Cardiac fibroblast (primary cell): ENCODE measurements at regions not wholly inside any gene's neighbourhood (a gene's known extent, or its start where the extent isn't known, plus 50 kb on each side); places are given as distances from the start of the nearest gene placed in this dataset.

Experiments
- DNase-seq, 2 donors: peaks; one replicate each; pipeline versions ENCODE4 v3.0.0 to v3.0.0-alpha.2; 2010; ENCODE audit warnings: low read depth in 2 of 2
- H3K4me3 ChIP-seq, 2 donors: replicated peaks in 1 of 2; 1 replicate in 1 of 2; 2 replicates in 1 of 2; pipeline ENCODE4 v1.5.1; 2011; ENCODE audit warnings: low read depth in 2 of 2, low read length in 2 of 2, mild to moderate bottlenecking in 2 of 2, moderate library complexity in 1 of 2
- TF ChIP-seq, protein P1 (sequence below): IDR thresholded peaks from one replicate; pipeline ENCODE4 v1.5.1; 2011; ENCODE audit warnings: low read depth, mild to moderate bottlenecking, low read length, inconsistent platforms

DNA sequence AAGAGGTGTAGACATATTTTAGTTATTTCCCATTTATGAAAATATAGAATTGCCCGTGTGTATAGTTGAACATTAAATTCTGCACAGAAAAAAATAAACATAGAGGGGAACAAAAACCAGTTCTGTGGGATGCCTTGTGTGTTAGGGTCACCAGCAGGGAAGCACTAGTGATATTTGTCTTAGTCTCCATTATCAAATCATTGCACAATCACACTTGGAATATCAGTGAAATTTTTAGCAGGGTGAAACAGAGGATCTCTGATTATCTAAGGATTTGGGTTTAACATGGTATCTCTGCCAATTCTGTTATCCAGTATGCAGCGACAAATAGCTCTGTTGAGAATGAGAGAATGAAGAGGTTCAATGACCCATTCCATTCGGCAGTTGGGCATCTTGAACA lies 496.0 kb upstream of the POM121L12 start:
- no peak overlapping the region for H3K4me3 ChIP-seq
- DNase-seq, result no peak
- TF ChIP-seq, protein P1, sequence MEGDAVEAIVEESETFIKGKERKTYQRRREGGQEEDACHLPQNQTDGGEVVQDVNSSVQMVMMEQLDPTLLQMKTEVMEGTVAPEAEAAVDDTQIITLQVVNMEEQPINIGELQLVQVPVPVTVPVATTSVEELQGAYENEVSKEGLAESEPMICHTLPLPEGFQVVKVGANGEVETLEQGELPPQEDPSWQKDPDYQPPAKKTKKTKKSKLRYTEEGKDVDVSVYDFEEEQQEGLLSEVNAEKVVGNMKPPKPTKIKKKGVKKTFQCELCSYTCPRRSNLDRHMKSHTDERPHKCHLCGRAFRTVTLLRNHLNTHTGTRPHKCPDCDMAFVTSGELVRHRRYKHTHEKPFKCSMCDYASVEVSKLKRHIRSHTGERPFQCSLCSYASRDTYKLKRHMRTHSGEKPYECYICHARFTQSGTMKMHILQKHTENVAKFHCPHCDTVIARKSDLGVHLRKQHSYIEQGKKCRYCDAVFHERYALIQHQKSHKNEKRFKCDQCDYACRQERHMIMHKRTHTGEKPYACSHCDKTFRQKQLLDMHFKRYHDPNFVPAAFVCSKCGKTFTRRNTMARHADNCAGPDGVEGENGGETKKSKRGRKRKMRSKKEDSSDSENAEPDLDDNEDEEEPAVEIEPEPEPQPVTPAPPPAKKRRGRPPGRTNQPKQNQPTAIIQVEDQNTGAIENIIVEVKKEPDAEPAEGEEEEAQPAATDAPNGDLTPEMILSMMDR, result no peak

DNA sequence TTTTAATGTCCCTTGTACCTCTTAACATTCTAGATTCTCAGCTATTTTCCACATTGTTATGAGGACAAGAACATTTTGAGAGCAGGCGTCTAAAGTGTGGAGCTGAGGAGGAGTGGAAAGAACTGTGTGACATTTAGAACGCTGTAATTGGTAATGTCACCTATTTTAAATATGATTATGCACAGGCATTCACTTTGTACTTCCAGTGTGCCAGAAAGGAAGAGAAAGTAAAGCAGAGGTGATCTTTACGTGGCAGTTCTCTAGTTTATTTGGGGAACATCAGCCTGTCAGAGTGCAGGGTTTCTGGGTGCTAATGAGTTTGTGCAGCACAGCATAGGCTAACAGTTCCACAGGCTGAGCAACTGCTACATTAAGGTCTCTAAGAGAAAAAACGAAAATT lies 498.4 kb upstream of the POM121L12 start:
- H3K4me3 ChIP-seq, result no peak overlapping the region
- DNase-seq, result no peak
- TF ChIP-seq, protein P1, result no peak

DNA sequence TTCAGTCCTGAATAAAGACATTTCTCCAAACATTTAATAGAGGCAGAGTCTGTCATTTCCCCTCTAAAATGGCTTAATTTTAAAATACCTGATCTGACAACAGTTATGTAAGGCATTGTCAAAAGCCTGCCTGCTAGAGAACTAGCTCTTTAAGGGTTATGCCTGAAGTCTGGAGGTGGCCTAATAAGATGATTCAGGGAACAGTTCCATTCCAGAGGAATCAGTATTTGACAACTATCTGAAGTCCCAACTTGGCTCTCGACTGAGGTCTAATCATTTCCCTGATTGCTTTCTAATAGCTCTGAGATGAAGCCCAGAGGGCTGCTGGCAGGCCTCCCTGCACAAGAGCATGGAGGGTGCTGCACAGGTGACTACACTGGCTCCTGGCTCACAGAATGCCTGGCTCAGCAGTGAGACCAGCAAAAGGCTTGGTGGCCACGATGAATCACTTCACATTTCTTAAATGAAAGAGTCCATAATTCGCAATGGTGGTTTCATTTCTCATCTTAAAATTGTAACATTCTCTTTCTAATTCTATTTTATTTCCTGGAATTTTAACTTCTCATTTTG lies 509.6 kb upstream of the POM121L12 start:
- H3K4me3 ChIP-seq, result no peak overlapping the region
- TF ChIP-seq, protein P1, result no peak
- no peak for DNase-seq

DNA sequence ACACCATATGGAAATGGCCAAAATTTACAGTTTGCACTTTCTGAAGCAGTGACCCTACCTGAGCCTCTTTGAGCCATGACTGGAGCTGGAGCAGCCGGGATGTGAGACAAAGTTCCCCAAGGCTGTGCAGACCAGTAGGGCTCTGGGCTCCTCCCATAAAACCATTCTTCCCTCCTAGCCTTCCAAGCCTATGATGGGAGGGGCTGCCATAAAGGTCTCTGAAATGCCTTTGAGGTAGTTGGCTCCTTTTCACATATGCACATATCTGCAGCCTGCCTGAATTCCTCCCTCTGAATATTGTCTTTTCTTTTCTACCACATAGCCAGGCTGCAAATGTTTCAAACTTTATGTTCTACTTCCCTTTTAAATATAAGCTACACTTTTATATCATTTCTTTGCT lies 516.6 kb upstream of the POM121L12 start:
- no peak for DNase-seq
- TF ChIP-seq, protein P1, result no peak
- no peak overlapping the region for H3K4me3 ChIP-seq

DNA sequence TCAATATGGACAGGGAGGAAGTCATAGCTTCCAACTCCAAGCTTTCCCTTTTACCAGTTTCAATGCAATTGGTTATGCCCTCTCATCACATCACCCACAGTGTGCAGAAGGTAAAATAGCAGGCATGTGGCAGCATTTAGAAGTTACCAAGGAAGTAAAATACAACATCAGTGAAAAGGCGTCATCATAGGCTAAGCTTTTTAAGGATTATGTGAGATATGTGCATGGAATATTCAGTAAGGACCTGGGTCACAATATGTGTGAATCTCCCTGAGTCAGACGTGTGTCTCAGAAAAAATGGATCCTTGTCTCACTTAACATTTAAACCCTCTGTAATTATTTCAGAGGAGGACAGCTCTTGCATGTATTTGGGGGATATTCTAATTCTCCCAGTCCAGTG lies 522.8 kb upstream of the POM121L12 start:
- no peak for DNase-seq
- no peak overlapping the region for H3K4me3 ChIP-seq
- TF ChIP-seq, protein P1, result no peak

DNA sequence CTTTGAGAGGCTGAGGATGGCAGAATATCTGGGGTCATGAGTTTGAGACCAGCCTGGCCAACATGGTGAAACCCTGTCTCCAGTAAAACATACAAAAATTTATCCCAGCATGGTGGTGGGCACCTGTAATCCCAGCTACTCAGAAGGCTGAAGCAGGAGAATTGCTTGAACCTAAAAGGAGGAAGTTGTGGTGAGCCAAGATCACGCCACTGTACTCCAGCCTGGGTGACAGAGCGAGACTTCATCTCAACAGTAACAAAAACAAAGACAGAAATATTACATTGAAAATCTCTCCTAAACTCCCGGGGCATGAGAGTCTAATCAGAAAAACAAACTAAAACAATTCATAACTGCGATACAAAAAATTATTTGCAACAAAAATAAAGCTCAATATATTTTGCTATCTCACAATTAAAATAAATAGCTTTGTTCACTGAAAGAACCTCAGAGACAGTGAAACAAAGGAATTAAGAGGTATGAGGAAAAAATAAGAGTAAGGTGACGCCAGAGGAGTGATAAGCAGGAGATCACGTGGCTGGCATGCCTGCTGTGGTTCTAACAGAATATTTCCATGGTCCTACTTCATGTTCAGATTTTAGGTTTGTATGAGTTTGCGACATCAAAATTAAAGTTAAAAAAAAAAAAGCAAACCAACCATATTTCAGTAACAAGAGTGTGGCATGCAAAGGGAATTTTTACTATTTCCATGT lies 527.7 kb upstream of the POM121L12 start:
- TF ChIP-seq, protein P1, result no peak
- no peak overlapping the region for H3K4me3 ChIP-seq
- no peak for DNase-seq
